ENCODE measurements at regions not wholly inside any gene's neighbourhood (a gene's known extent, or its start where the extent isn't known, plus 50 kb on each side); places are given as distances from the start of the nearest gene placed in this dataset.

- DNase-seq (ENCODE audit: low spot score): no peak
- TF ChIP-seq, protein P1, sequence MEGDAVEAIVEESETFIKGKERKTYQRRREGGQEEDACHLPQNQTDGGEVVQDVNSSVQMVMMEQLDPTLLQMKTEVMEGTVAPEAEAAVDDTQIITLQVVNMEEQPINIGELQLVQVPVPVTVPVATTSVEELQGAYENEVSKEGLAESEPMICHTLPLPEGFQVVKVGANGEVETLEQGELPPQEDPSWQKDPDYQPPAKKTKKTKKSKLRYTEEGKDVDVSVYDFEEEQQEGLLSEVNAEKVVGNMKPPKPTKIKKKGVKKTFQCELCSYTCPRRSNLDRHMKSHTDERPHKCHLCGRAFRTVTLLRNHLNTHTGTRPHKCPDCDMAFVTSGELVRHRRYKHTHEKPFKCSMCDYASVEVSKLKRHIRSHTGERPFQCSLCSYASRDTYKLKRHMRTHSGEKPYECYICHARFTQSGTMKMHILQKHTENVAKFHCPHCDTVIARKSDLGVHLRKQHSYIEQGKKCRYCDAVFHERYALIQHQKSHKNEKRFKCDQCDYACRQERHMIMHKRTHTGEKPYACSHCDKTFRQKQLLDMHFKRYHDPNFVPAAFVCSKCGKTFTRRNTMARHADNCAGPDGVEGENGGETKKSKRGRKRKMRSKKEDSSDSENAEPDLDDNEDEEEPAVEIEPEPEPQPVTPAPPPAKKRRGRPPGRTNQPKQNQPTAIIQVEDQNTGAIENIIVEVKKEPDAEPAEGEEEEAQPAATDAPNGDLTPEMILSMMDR (IDR thresholded peaks at IDR 0.05): no peak
- Histone ChIP-seq H3K4me3 (no peak overlapping the region), H3K27ac (no peak overlapping the region)
Observed at GRCh38 chr3:106824856-106825255, 552.4 kb upstream of the CCDC54 start.

DNA sequence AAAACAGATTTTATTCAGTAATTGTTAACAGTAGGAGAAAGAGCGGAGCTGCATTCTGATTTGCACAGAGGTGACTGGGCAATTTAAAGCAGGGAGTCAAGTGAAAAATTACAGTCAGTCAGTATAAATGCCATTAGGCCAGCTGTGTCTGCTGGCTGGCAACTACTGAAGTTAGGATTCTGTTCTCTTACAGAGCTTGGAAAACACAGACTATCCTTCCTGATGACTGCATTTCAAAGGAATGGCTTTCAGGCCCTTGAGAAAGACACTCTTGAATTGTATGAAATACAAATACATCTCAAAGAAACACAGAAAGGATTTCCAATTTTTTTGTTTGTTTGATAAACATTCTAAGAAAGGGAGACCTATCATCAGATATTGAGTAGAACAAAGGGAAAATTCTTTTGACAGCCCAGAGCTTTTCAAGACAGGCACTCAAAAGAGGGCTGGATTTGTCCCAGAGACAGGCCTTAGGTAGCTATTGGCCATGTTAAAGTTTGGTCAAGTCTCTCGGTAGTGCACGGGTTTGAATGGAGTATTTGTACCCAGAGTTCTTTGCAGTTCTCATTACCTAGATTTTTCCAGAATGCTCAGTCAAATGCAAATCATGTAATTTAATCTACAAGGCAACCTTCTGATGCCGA is 551.2 kb upstream of the CCDC54 start:
- DNase-seq (ENCODE audit: low spot score): no peak
- TF ChIP-seq, protein P1 (IDR thresholded peaks at IDR 0.05): no peak
- Histone ChIP-seq H3K4me3 (no peak overlapping the region), H3K27ac (peak overlapping the region; percentile 16 to 32)

DNA sequence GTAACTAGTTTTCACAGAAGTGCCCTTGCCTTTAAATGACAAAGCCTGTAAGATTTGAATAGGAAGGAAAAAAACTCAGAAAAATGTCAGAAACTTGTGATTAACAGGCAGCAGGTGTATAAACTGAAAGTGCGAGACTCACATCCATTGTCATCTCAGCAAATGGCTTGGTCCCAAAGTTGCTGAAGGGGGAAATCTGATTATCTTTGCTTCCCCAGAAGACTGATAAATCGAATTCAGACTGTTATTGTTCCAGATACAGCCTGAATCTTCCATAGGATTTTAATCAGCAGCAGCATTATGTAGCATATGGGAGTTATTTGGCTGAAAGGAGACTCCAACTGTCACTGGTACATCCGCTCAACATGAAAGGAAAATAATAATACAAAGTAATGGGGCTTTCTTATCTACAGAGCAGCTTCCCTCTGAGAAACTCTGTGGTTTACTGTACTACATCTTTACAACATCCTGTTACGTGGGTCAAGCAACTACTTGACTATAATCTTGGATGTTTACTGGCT is 550.4 kb upstream of the CCDC54 start:
- Histone ChIP-seq H3K27ac (peak overlapping the region in 1 of 2 donors; percentile 16), H3K4me3 (no peak overlapping the region)
- TF ChIP-seq, protein P1 (IDR thresholded peaks at IDR 0.05): no peak
- DNase-seq (ENCODE audit: low spot score): no peak

- no peak overlapping the region for H3K27ac ChIP-seq
- no peak for DNase-seq (ENCODE audit: low spot score)
- TF ChIP-seq, protein P1 (IDR thresholded peaks at IDR 0.05): no peak
- H3K4me3 ChIP-seq: no peak overlapping the region
Observed at GRCh38 chr3:106827515-106828213, 549.6 kb upstream of the CCDC54 start.

DNA sequence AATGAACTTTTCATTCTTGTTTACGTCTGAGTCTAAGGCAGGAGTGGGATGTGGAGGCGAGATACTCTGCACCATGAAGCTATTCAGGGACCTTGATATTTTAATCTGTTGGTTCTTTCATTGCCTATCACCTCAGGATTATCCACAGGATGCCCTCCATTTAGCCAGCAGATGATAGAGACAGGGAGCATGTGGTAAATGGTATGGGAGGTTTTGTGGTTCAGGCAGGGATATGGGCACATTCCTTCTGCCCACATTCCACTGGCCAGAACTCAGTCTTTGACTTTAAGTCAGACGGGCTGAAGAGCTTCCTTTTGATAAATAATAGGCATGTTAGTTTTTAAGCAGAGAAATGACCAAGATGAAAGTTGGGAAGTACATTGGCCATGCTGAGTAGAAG is 548.0 kb upstream of the CCDC54 start:
- Histone ChIP-seq H3K27ac (no peak overlapping the region), H3K4me3 (no peak overlapping the region)
- TF ChIP-seq, protein P1 (IDR thresholded peaks at IDR 0.05): no peak
- no peak for DNase-seq (ENCODE audit: low spot score)

GRCh38 chr3:106830334-106830733 is 546.9 kb upstream of the CCDC54 start:
- no peak overlapping the region for H3K4me3 ChIP-seq
- DNase-seq (ENCODE audit: low spot score): no peak
- TF ChIP-seq, protein P1 (IDR thresholded peaks at IDR 0.05): no peak
- H3K27ac ChIP-seq: no peak overlapping the region

DNA sequence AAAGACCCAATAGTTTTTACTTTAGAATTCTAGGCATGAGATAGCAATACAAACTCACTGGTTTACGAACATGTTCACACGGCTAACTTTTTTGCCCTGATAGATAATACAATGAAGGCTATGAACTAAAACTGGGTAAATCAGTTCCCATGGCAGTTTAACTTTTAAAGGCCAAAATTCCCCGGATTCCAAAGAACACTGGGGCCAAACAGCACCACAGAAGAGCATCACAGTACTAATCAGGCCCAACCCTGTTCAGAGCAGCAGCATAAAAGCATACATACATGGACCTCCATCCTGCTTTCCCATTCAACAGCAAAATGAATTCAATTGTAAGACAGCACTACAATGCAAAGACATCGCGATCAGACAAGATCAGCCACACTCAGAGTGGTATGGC is 540.3 kb upstream of the CCDC54 start:
- H3K4me3 ChIP-seq: no peak overlapping the region
- no peak for DNase-seq (ENCODE audit: low spot score)

More for the DNA sequence above, 540.3 kb upstream of the CCDC54 start:
- TF ChIP-seq, protein P1 (IDR thresholded peaks at IDR 0.05): no peak
- H3K27ac ChIP-seq: no peak overlapping the region
